ENCODE measurements at regions not wholly inside any gene's neighbourhood (a gene's known extent, or its start where the extent isn't known, plus 50 kb on each side); places are given as distances from the start of the nearest gene placed in this dataset.

GRCh38 chr13:107534548-107534947, 680.8 kb downstream of the LIG4 start:
- TF ChIP-seq EZH2phosphoT487 (conservative IDR thresholded peaks at IDR 0.05; ENCODE audit: low read length) (no peak), CTCF (IDR thresholded peaks at IDR 0.05; ENCODE audit: insufficient read depth, low read length, poor library complexity, severe bottlenecking) (no peak)
- Histone ChIP-seq H4K20me1 (ENCODE audit: low read depth, low read length) (no peaks in the 10 kb centered on the region), H2AFZ (ENCODE audit: low read depth, low read length, severe bottlenecking) (no peak overlapping the region), H3K4me2 (ENCODE audit: low read depth, low read length, poor library complexity, severe bottlenecking) (no peak overlapping the region), H3K36me3 (ENCODE audit: low read length) (no peaks in the 10 kb centered on the region), H3K27ac (ENCODE audit: low read depth, low read length) (no peak overlapping the region), H3K9me2 (replicated peaks; ENCODE audit: insufficient read depth, low read length) (no peaks in the 10 kb centered on the region), H3K27me3 (ENCODE audit: low read length) (no peaks in the 10 kb centered on the region), H3K79me2 (ENCODE audit: insufficient read depth, low read length) (no peaks in the 10 kb centered on the region), H3K9me3 (ENCODE audit: insufficient read depth, low read length) (no peaks in the 10 kb centered on the region), H3K9ac (ENCODE audit: low read length) (no peak overlapping the region), H3F3A (ENCODE audit: insufficient read depth) (no peaks in the 10 kb centered on the region), H3K4me3 (ENCODE audit: insufficient read depth, low read length, poor library complexity, severe bottlenecking) (no peak overlapping the region)

GRCh38 chr13:107531816-107532215, 683.5 kb downstream of the LIG4 start:
- Histone ChIP-seq H3F3A (ENCODE audit: insufficient read depth) (no peaks in the 10 kb centered on the region), H3K27me3 (ENCODE audit: low read length) (no peaks in the 10 kb centered on the region), H3K27ac (ENCODE audit: low read depth, low read length) (no peak overlapping the region), H3K9me3 (ENCODE audit: insufficient read depth, low read length) (no peaks in the 10 kb centered on the region), H3K4me2 (ENCODE audit: low read depth, low read length, poor library complexity, severe bottlenecking) (no peak overlapping the region), H3K79me2 (ENCODE audit: insufficient read depth, low read length) (no peaks in the 10 kb centered on the region), H3K9me2 (replicated peaks; ENCODE audit: insufficient read depth, low read length) (no peaks in the 10 kb centered on the region), H3K36me3 (ENCODE audit: low read length) (no peaks in the 10 kb centered on the region), H3K4me3 (ENCODE audit: insufficient read depth, low read length, poor library complexity, severe bottlenecking) (no peak overlapping the region), H3K9ac (ENCODE audit: low read length) (no peak overlapping the region), H2AFZ (ENCODE audit: low read depth, low read length, severe bottlenecking) (no peak overlapping the region), H4K20me1 (ENCODE audit: low read depth, low read length) (no peaks in the 10 kb centered on the region)
- TF ChIP-seq EZH2phosphoT487 (conservative IDR thresholded peaks at IDR 0.05; ENCODE audit: low read length) = no peak
- no peak for TF ChIP-seq CTCF (IDR thresholded peaks at IDR 0.05; ENCODE audit: insufficient read depth, low read length, poor library complexity, severe bottlenecking)

GRCh38 chr13:107531180-107531579, 684.2 kb downstream of the LIG4 start:
- no peaks in the 10 kb centered on the region for H3K9me3 ChIP-seq (ENCODE audit: insufficient read depth, low read length)
- no peaks in the 10 kb centered on the region for H4K20me1 ChIP-seq (ENCODE audit: low read depth, low read length)
- H3K4me3 ChIP-seq (ENCODE audit: insufficient read depth, low read length, poor library complexity, severe bottlenecking) = no peak overlapping the region
- no peak for TF ChIP-seq CTCF (IDR thresholded peaks at IDR 0.05; ENCODE audit: insufficient read depth, low read length, poor library complexity, severe bottlenecking)
- TF ChIP-seq EZH2phosphoT487 (conservative IDR thresholded peaks at IDR 0.05; ENCODE audit: low read length) = no peak
- no peaks in the 10 kb centered on the region for H3K79me2 ChIP-seq (ENCODE audit: insufficient read depth, low read length)
- no peaks in the 10 kb centered on the region for H3K27me3 ChIP-seq (ENCODE audit: low read length)
- H3K9me2 ChIP-seq (replicated peaks; ENCODE audit: insufficient read depth, low read length) = no peaks in the 10 kb centered on the region
- no peaks in the 10 kb centered on the region for H3K36me3 ChIP-seq (ENCODE audit: low read length)
- H3F3A ChIP-seq (ENCODE audit: insufficient read depth) = no peaks in the 10 kb centered on the region
- no peak overlapping the region for H3K27ac ChIP-seq (ENCODE audit: low read depth, low read length)
- no peak overlapping the region for H2AFZ ChIP-seq (ENCODE audit: low read depth, low read length, severe bottlenecking)
- H3K9ac ChIP-seq (ENCODE audit: low read length) = no peak overlapping the region
- no peak overlapping the region for H3K4me2 ChIP-seq (ENCODE audit: low read depth, low read length, poor library complexity, severe bottlenecking)

Measured in SU-DHL-6 (cell line).